Fibroblast of skin of scalp (primary cell): ENCODE measurements at regions not wholly inside any gene's neighbourhood (a gene's known extent, or its start where the extent isn't known, plus 50 kb on each side); places are given as distances from the start of the nearest gene placed in this dataset.
A peak's percentile ranks its signal among the peaks of the same experiment; 100 is the strongest.

Experiments
- DNase-seq: peaks from one replicate; pipeline ENCODE4 v3.0.0-alpha.2; 2013

- no peak for DNase-seq
Measured at GRCh38 chr7:46000513-46000912, 79.4 kb upstream of the IGFBP3 start.

- DNase-seq, result no peak
Measured at GRCh38 chr7:45999541-45999940, 78.5 kb upstream of the IGFBP3 start.

GRCh38 chr7:45998506-45998905 lies 77.4 kb upstream of the IGFBP3 start:
- no peak for DNase-seq

GRCh38 chr7:45993621-45994020 lies 72.5 kb upstream of the IGFBP3 start:
- no peak for DNase-seq

GRCh38 chr7:45992826-45993225 lies 71.8 kb upstream of the IGFBP3 start:
- no peak for DNase-seq

GRCh38 chr7:45990276-45990675 lies 69.2 kb upstream of the IGFBP3 start:
- DNase-seq, result no peak

- DNase-seq, result no peak
Measured at GRCh38 chr7:45988405-45989057, 67.5 kb upstream of the IGFBP3 start.

GRCh38 chr7:45987521-45988290 lies 66.6 kb upstream of the IGFBP3 start:
- no peak for DNase-seq

GRCh38 chr7:45986355-45987298 lies 65.6 kb upstream of the IGFBP3 start:
- no peak for DNase-seq

GRCh38 chr7:45985902-45986301 lies 64.8 kb upstream of the IGFBP3 start:
- peak; percentile 60 for DNase-seq

GRCh38 chr7:45984386-45985295 lies 63.6 kb upstream of the IGFBP3 start:
- no peak for DNase-seq

- DNase-seq, result no peak
Measured at GRCh38 chr7:45983720-45984255, 62.7 kb upstream of the IGFBP3 start.

GRCh38 chr7:45982907-45983719 lies 62.0 kb upstream of the IGFBP3 start:
- no peak for DNase-seq

- no peak for DNase-seq
Measured at GRCh38 chr7:45982132-45982531, 61.1 kb upstream of the IGFBP3 start.

- DNase-seq, result no peak
Measured at GRCh38 chr7:45980973-45981372, 59.9 kb upstream of the IGFBP3 start.

GRCh38 chr7:45980181-45980905 lies 59.3 kb upstream of the IGFBP3 start:
- peak; percentile 84 for DNase-seq

GRCh38 chr7:45979275-45980180 lies 58.5 kb upstream of the IGFBP3 start:
- DNase-seq, result no peak

GRCh38 chr7:45978731-45979211 lies 57.7 kb upstream of the IGFBP3 start:
- DNase-seq, result peak; percentile 42
